WTC11 (cell line): ENCODE measurements at regions not wholly inside any gene's neighbourhood (a gene's known extent, or its start where the extent isn't known, plus 50 kb on each side); places are given as distances from the start of the nearest gene placed in this dataset.

Experiments
- E2F1 ChIP-seq: sonication (generic); formaldehyde crosslinking; IDR thresholded peaks from 2 replicates; pipeline ENCODE4 v1.8.0; 2022; ENCODE audit warnings: mild to moderate bottlenecking, missing genetic modification reagents
- ELF4 ChIP-seq: sonication (generic); formaldehyde crosslinking; IDR thresholded peaks from 2 replicates; pipeline ENCODE4 v1.8.1; 2022; ENCODE audit warnings: low read depth, mild to moderate bottlenecking, moderate library complexity, missing genetic modification reagents
- FOXJ3 ChIP-seq: sonication (generic); formaldehyde crosslinking; IDR thresholded peaks from 2 replicates; pipeline ENCODE4 v1.9.0; 2021; ENCODE audit warnings: missing genetic modification reagents, mild to moderate bottlenecking, borderline replicate concordance
- JUN ChIP-seq: sonication (generic); formaldehyde crosslinking; IDR thresholded peaks from 2 replicates; pipeline ENCODE4 v1.8.0; 2023; ENCODE audit warnings: mild to moderate bottlenecking, missing genetic modification reagents
- NR2C2 ChIP-seq: sonication (generic); formaldehyde crosslinking; IDR thresholded peaks from 2 replicates; pipeline ENCODE4 v1.8.0; 2022; ENCODE audit warnings: mild to moderate bottlenecking, missing genetic modification reagents
- OVOL2 ChIP-seq: fragments of 250-450 bp; sonication (Bioruptor Pico); IDR thresholded peaks from 2 replicates; pipeline ENCODE4 v1.9.0; 2021; ENCODE audit warnings: mild to moderate bottlenecking, borderline replicate concordance
- TEAD1 ChIP-seq: sonication (generic); formaldehyde crosslinking; IDR thresholded peaks from 2 replicates; pipeline ENCODE4 v1.8.0; 2022; ENCODE audit warnings: mild to moderate bottlenecking, missing genetic modification reagents
- USF2 ChIP-seq: sonication (generic); formaldehyde crosslinking; IDR thresholded peaks from 2 replicates; pipeline ENCODE4 v1.8.1; 2023; ENCODE audit warnings: mild to moderate bottlenecking, missing genetic modification reagents, moderate library complexity
- TF ChIP-seq, protein P1 (sequence below): fragments of 200-600 bp; IDR thresholded peaks from 2 replicates; pipeline ENCODE4 v1.8.0; 2022; ENCODE audit warnings: antibody characterized with exemption
- TF ChIP-seq, protein P2 (sequence below): sonication (generic); formaldehyde crosslinking; IDR thresholded peaks from 2 replicates; pipeline ENCODE4 v1.8.1; 2022; ENCODE audit warnings: low read depth, mild to moderate bottlenecking, moderate library complexity, missing genetic modification reagents, borderline replicate concordance

- TF ChIP-seq, protein P1, sequence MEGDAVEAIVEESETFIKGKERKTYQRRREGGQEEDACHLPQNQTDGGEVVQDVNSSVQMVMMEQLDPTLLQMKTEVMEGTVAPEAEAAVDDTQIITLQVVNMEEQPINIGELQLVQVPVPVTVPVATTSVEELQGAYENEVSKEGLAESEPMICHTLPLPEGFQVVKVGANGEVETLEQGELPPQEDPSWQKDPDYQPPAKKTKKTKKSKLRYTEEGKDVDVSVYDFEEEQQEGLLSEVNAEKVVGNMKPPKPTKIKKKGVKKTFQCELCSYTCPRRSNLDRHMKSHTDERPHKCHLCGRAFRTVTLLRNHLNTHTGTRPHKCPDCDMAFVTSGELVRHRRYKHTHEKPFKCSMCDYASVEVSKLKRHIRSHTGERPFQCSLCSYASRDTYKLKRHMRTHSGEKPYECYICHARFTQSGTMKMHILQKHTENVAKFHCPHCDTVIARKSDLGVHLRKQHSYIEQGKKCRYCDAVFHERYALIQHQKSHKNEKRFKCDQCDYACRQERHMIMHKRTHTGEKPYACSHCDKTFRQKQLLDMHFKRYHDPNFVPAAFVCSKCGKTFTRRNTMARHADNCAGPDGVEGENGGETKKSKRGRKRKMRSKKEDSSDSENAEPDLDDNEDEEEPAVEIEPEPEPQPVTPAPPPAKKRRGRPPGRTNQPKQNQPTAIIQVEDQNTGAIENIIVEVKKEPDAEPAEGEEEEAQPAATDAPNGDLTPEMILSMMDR: no peak
- no peak for TF ChIP-seq JUN (CRISPR knock-in tag)
- TF ChIP-seq, protein P2, sequence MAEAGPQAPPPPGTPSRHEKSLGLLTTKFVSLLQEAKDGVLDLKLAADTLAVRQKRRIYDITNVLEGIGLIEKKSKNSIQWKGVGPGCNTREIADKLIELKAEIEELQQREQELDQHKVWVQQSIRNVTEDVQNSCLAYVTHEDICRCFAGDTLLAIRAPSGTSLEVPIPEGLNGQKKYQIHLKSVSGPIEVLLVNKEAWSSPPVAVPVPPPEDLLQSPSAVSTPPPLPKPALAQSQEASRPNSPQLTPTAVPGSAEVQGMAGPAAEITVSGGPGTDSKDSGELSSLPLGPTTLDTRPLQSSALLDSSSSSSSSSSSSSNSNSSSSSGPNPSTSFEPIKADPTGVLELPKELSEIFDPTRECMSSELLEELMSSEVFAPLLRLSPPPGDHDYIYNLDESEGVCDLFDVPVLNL (CRISPR knock-in tag): no peak
- no peak for TF ChIP-seq TEAD1
- no peak for TF ChIP-seq E2F1 (CRISPR knock-in tag)
- no peak for TF ChIP-seq OVOL2
- TF ChIP-seq ELF4: no peak
- no peak for TF ChIP-seq NR2C2 (CRISPR knock-in tag)
- no peak for TF ChIP-seq FOXJ3
- TF ChIP-seq USF2 (CRISPR knock-in tag): no peak
Measured at GRCh38 chr4:155565776-155566175, 100.9 kb upstream of the GUCY1A1 start.
